Activated CD4-positive, alpha-beta memory T cell treated with anti-CD3 and anti-CD28 coated beads for 36 hours (primary cell): ENCODE measurements at regions not wholly inside any gene's neighbourhood (a gene's known extent, or its start where the extent isn't known, plus 50 kb on each side); places are given as distances from the start of the nearest gene placed in this dataset.

Experiments used
- CTCF ChIA-PET: fragments of 350-600 bp; sonication (Branson Sonifier 250); formaldehyde crosslinking; loops from one replicate; lab custom pipeline; 2021; ENCODE audit warnings: antibody characterized with exemption, inconsistent platforms; lab: Charles Lee
- POLR2A ChIA-PET: fragments of 350-600 bp; sonication (Branson Sonifier 250); formaldehyde crosslinking; loops from one replicate; lab custom pipeline; 2021; ENCODE audit warnings: antibody characterized with exemption; lab: Charles Lee
- DNase-seq: peaks from one replicate; pipeline ENCODE4 v3.0.0-alpha.2; 2020
- H3K27ac Mint-ChIP-seq: one replicate; pipeline ENCODE4 v1.8.0; 2021; ENCODE audit warnings: mixed read lengths
- H3K27me3 Mint-ChIP-seq: one replicate; pipeline ENCODE4 v1.8.0; 2021; ENCODE audit warnings: mixed read lengths
- H3K36me3 Mint-ChIP-seq: one replicate; pipeline ENCODE4 v1.8.0; 2021; ENCODE audit warnings: mixed read lengths
- H3K4me1 Mint-ChIP-seq: one replicate; pipeline ENCODE4 v1.8.0; 2021; ENCODE audit warnings: low read depth, mixed read lengths
- H3K4me3 Mint-ChIP-seq: one replicate; pipeline ENCODE4 v1.8.0; 2021; ENCODE audit warnings: mild to moderate bottlenecking, mixed read lengths
- H3K9me3 Mint-ChIP-seq: one replicate; pipeline ENCODE4 v1.8.0; 2021; ENCODE audit warnings: mixed read lengths
- intact Hi-C: fragments of 100-400 bp; cut with micrococcal nuclease; formaldehyde crosslinking; loops from one replicate; pipeline ENCODE4 v1.15.1; 2023

- Mint-ChIP-seq H3K9me3 (no peaks in the 10 kb centered on the region), H3K27me3 (no peaks in the 10 kb centered on the region), H3K27ac (no peak overlapping the region), H3K36me3 (no peaks in the 10 kb centered on the region), H3K4me3 (no peak overlapping the region), H3K4me1 (no peaks in the 10 kb centered on the region)
- intact Hi-C loops, result no loop called here
- ChIA-PET CTCF (no interaction called here), POLR2A (no interaction called here)
- no peak for DNase-seq
Observed at GRCh38 chr2:23132823-23133595, 252.0 kb upstream of the KLHL29 start.

GRCh38 chr2:23134726-23135125 lies 250.3 kb upstream of the KLHL29 start:
- Mint-ChIP-seq H3K27me3 (no peaks in the 10 kb centered on the region), H3K36me3 (no peaks in the 10 kb centered on the region), H3K4me3 (no peak overlapping the region), H3K27ac (no peak overlapping the region), H3K9me3 (no peaks in the 10 kb centered on the region), H3K4me1 (no peaks in the 10 kb centered on the region)
- ChIA-PET POLR2A (no interaction called here), CTCF (no interaction called here)
- no peak for DNase-seq
- intact Hi-C loops, result no loop called here

GRCh38 chr2:23135481-23136100 lies 249.4 kb upstream of the KLHL29 start:
- no peaks in the 10 kb centered on the region for H3K27me3 Mint-ChIP-seq

GRCh38 chr2:23137166-23137565 lies 247.8 kb upstream of the KLHL29 start:
- Mint-ChIP-seq H3K36me3 (no peaks in the 10 kb centered on the region), H3K27ac (no peak overlapping the region), H3K4me3 (no peak overlapping the region), H3K27me3 (no peaks in the 10 kb centered on the region), H3K9me3 (no peaks in the 10 kb centered on the region), H3K4me1 (no peaks in the 10 kb centered on the region)
- intact Hi-C loops, result no loop called here
- CTCF ChIA-PET, result no interaction called here
- DNase-seq, result no peak
- POLR2A ChIA-PET, result no interaction called here

More at GRCh38 chr2:23135481-23136100, 249.4 kb upstream of the KLHL29 start:
- no peak for DNase-seq
- Mint-ChIP-seq H3K27ac (no peak overlapping the region), H3K4me3 (no peak overlapping the region), H3K36me3 (no peaks in the 10 kb centered on the region), H3K4me1 (no peaks in the 10 kb centered on the region), H3K9me3 (no peaks in the 10 kb centered on the region)
- intact Hi-C loops, result no loop called here
- POLR2A ChIA-PET, result no interaction called here
- CTCF ChIA-PET, result interaction anchor here (0.7 kb wide), 1 partner anchor 229 kb away, joined by 5 read pairs; no protein-coding TSS in a partner anchor

GRCh38 chr2:23138701-23139100 lies 246.3 kb upstream of the KLHL29 start:
- intact Hi-C loops, result no loop called here
- Mint-ChIP-seq H3K36me3 (no peaks in the 10 kb centered on the region), H3K4me1 (no peaks in the 10 kb centered on the region), H3K9me3 (no peaks in the 10 kb centered on the region), H3K4me3 (no peak overlapping the region), H3K27me3 (no peaks in the 10 kb centered on the region), H3K27ac (no peak overlapping the region)
- CTCF ChIA-PET, result no interaction called here
- DNase-seq, result no peak
- POLR2A ChIA-PET, result no interaction called here

GRCh38 chr2:23145460-23145859 lies 239.5 kb upstream of the KLHL29 start:
- no peak for DNase-seq
- Mint-ChIP-seq H3K36me3 (no peaks in the 10 kb centered on the region), H3K27me3 (peaks cover 4% of the 10 kb centered on the region), H3K9me3 (no peaks in the 10 kb centered on the region), H3K4me1 (no peaks in the 10 kb centered on the region), H3K4me3 (no peak overlapping the region), H3K27ac (no peak overlapping the region)
- ChIA-PET CTCF (no interaction called here), POLR2A (no interaction called here)
- intact Hi-C loops, result no loop called here

GRCh38 chr2:23146011-23146410 lies 239.0 kb upstream of the KLHL29 start:
- Mint-ChIP-seq H3K9me3 (no peaks in the 10 kb centered on the region), H3K36me3 (no peaks in the 10 kb centered on the region), H3K27me3 (peaks cover 4% of the 10 kb centered on the region), H3K4me1 (no peaks in the 10 kb centered on the region), H3K27ac (no peak overlapping the region), H3K4me3 (no peak overlapping the region)
- ChIA-PET CTCF (no interaction called here), POLR2A (no interaction called here)
- intact Hi-C loops, result no loop called here
- no peak for DNase-seq

GRCh38 chr2:23148342-23148741 lies 236.6 kb upstream of the KLHL29 start:
- Mint-ChIP-seq H3K4me1 (no peaks in the 10 kb centered on the region), H3K36me3 (no peaks in the 10 kb centered on the region), H3K4me3 (no peak overlapping the region), H3K27ac (no peak overlapping the region), H3K9me3 (no peaks in the 10 kb centered on the region), H3K27me3 (peaks cover 4% of the 10 kb centered on the region)
- POLR2A ChIA-PET, result no interaction called here
- no peak for DNase-seq
- CTCF ChIA-PET, result no interaction called here
- intact Hi-C loops, result no loop called here

GRCh38 chr2:23149777-23150176 lies 235.2 kb upstream of the KLHL29 start:
- no peak for DNase-seq
- Mint-ChIP-seq H3K4me1 (no peaks in the 10 kb centered on the region), H3K36me3 (no peaks in the 10 kb centered on the region), H3K4me3 (no peak overlapping the region), H3K27ac (no peak overlapping the region), H3K9me3 (no peaks in the 10 kb centered on the region), H3K27me3 (peaks cover 4% of the 10 kb centered on the region)
- CTCF ChIA-PET, result no interaction called here
- intact Hi-C loops, result no loop called here
- POLR2A ChIA-PET, result no interaction called here

- no peaks in the 10 kb centered on the region for H3K27me3 Mint-ChIP-seq
- DNase-seq, result no peak
Observed at GRCh38 chr2:23153484-23153883, 231.5 kb upstream of the KLHL29 start.

GRCh38 chr2:23155022-23155421 lies 230.0 kb upstream of the KLHL29 start:
- POLR2A ChIA-PET, result no interaction called here
- intact Hi-C loops, result no loop called here
- H3K27me3 Mint-ChIP-seq, result no peaks in the 10 kb centered on the region
- no peak for DNase-seq
- H3K4me3 Mint-ChIP-seq, result no peak overlapping the region
- H3K9me3 Mint-ChIP-seq, result no peaks in the 10 kb centered on the region
- H3K36me3 Mint-ChIP-seq, result no peaks in the 10 kb centered on the region
- no peaks in the 10 kb centered on the region for H3K4me1 Mint-ChIP-seq
- CTCF ChIA-PET, result no interaction called here
- no peak overlapping the region for H3K27ac Mint-ChIP-seq

More at GRCh38 chr2:23153484-23153883, 231.5 kb upstream of the KLHL29 start:
- no peaks in the 10 kb centered on the region for H3K9me3 Mint-ChIP-seq
- intact Hi-C loops, result no loop called here
- H3K36me3 Mint-ChIP-seq, result no peaks in the 10 kb centered on the region
- no peak overlapping the region for H3K4me3 Mint-ChIP-seq
- ChIA-PET POLR2A (no interaction called here), CTCF (no interaction called here)
- no peaks in the 10 kb centered on the region for H3K4me1 Mint-ChIP-seq
- no peak overlapping the region for H3K27ac Mint-ChIP-seq

- H3K36me3 Mint-ChIP-seq, result no peaks in the 10 kb centered on the region
- ChIA-PET POLR2A (no interaction called here), CTCF (no interaction called here)
- H3K9me3 Mint-ChIP-seq, result no peaks in the 10 kb centered on the region
- no peak for DNase-seq
- no peak overlapping the region for H3K4me3 Mint-ChIP-seq
- no peaks in the 10 kb centered on the region for H3K27me3 Mint-ChIP-seq
- H3K27ac Mint-ChIP-seq, result no peak overlapping the region
- intact Hi-C loops, result no loop called here
- H3K4me1 Mint-ChIP-seq, result no peaks in the 10 kb centered on the region
Observed at GRCh38 chr2:23157812-23158211, 227.2 kb upstream of the KLHL29 start.

- no peaks in the 10 kb centered on the region for H3K9me3 Mint-ChIP-seq
- H3K27ac Mint-ChIP-seq, result no peak overlapping the region
- H3K27me3 Mint-ChIP-seq, result no peaks in the 10 kb centered on the region
- no peaks in the 10 kb centered on the region for H3K4me1 Mint-ChIP-seq
- no peak overlapping the region for H3K4me3 Mint-ChIP-seq
- ChIA-PET CTCF (no interaction called here), POLR2A (no interaction called here)
- no peaks in the 10 kb centered on the region for H3K36me3 Mint-ChIP-seq
- no peak for DNase-seq
- intact Hi-C loops, result no loop called here
Observed at GRCh38 chr2:23158306-23158705, 226.7 kb upstream of the KLHL29 start.
